Sigmoid colon (tissue), 4 donors: ENCODE measurements at regions not wholly inside any gene's neighbourhood (a gene's known extent, or its start where the extent isn't known, plus 50 kb on each side); places are given as distances from the start of the nearest gene placed in this dataset.

Source experiments
- CTCF ChIP-seq, 4 experiments: fragments of 450-650 bp in 3 of 4; fragments of 200-600 bp in 1 of 4; IDR thresholded peaks; one replicate each; pipeline ENCODE4 v1.5.1; 2016 to 2019; ENCODE audit warnings: antibody characterized with exemption in 4 of 4, mild to moderate bottlenecking in 3 of 4, moderate library complexity in 2 of 4
- EP300 ChIP-seq, 4 donors: sonication (generic); formaldehyde crosslinking; IDR thresholded peaks; one replicate each; pipeline ENCODE4 v1.6.1; 2017; ENCODE audit warnings: antibody characterized with exemption in 4 of 4
- POLR2A ChIP-seq, 2 donors: fragments of 450-650 bp; IDR thresholded peaks; one replicate each; pipeline ENCODE4 v1.6.1; 2016; ENCODE audit warnings: antibody characterized with exemption in 2 of 2, mild to moderate bottlenecking in 2 of 2, moderate library complexity in 2 of 2
- POLR2AphosphoS5 ChIP-seq, 4 donors: sonication (generic); formaldehyde crosslinking; IDR thresholded peaks; one replicate each; pipeline ENCODE4 v1.6.1; 2017; ENCODE audit warnings: antibody characterized with exemption in 4 of 4

- TF ChIP-seq CTCF (IDR thresholded peaks at IDR 0.05) (no peak), POLR2A (IDR thresholded peaks at IDR 0.05) (no peak), POLR2AphosphoS5 (IDR thresholded peaks at IDR 0.05) (no peak), EP300 (IDR thresholded peaks at IDR 0.05) (no peak)
Measured at GRCh38 chr7:115647712-115648111, 382.9 kb downstream of the TFEC start.
